SIG-M5 treated with dmso at 0.1 percent for 504 hours (cell line): ENCODE measurements at regions not wholly inside any gene's neighbourhood (a gene's known extent, or its start where the extent isn't known, plus 50 kb on each side); places are given as distances from the start of the nearest gene placed in this dataset.

Experiments used
- DNase-seq: peaks from one replicate; lab custom pipeline; 2025; ENCODE audit not compliant: unreplicated experiment; lab: John Stamatoyannopoulos, UW

DNA sequence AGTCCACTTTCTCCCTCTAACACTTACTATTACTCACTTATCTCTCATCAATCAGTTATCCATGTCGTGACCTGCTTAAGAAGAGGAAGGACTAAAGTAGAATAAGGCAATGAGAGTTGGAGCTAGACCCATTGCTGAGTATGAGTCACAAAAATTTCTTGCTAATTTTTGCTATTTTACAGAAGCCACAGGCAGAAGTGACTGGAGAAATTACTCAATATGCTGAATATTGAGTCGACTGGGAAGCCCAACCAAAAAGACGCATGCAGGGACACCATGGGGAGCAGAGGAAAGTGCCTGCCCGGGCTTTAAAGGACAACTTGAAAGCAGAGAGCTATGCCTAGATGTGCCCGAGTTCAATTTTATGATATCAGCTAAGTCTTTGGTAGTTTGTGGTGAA is 115.4 kb upstream of the FOXG1 start:
- DNase-seq = no peak

DNA sequence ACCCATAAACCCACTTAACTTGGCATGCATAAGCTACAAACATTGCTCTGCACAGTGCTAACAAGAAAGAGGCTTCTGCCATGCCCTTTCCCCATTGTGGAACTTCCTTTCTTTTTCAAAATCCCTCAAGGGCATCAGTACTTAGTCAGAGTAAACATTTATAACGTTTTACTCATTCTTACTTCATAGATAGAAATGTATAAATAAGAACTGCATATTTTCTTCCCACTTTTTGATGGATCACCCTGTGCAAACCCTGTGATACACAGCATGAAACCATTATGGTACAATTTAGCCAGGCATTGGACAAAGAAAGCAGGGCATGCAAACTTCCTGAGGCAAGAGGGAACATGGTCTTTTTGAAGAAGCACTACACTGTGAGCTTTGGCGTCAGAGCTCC is 113.8 kb upstream of the FOXG1 start:
- no peak for DNase-seq

DNA sequence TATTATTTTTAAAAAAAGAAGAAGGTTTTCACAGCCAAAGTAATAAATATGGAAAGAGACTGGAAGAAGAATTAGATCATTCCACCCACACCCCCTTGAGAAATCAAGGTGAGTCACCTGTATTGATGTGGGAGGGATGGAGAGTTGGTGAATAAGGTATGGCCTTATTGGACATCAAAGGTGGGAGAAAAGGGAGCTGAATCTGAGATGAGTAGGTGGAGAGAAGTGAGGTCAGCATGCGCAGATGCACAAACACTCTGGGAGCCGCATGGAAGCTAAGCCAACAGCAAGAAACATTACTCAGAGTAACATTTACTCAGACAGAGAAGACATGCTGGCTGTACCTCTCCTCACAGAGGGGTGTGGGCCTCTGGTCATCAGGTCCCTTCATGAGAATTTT is 113.1 kb upstream of the FOXG1 start:
- DNase-seq = no peak

DNA sequence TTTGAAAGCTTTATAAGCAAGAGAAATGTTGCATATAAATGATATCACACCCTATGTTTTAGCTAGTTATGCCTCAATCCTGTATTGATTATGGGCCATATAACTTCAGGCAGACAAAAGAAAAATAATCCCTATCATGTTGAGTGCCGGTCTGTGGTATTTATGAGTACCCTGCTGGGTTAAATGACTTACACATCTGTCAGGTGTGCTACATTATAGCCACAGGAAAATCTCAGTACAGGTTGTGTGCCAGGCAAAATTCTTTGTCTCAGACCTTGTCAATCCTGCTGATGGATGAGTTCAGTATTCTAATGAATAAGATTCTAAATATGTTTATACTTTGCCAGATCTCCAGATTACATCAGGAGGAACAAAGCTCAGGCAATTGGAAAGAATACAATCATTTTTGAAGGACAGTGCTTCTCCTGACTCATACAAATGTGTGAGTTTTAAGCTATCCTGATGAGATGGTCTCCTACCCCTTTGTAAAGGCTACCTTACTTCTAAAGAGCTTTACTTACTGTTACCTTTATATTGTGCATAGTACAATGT is 109.8 kb upstream of the FOXG1 start:
- DNase-seq = no peak

DNA sequence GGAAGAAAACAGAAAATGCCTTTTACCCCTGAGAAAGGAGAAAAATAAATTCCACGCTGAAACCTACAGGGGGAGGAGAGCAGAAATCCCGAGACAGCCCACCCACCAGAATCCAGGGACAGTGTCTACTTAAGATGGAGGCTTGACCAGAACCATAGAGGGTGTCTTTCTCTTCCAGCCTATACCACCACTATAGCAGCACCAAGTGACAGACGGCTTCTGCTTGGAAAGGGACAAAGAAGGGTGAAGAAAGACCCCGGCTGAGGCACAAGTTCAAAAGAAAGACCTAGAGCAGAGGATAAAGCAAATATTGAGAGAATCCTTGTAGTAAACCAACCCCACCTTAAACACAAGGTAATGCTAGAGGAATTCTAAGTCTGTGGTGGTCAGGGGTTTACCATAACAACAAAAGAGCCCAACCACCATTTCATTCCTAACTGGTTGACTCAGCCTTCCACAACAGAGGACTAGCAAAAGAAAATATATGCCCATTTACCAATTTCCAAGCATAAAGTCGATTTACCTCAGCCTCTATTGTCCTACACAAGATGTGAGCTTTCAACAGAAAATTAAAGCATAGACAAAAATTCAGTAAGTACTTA is 105.3 kb upstream of the FOXG1 start:
- DNase-seq = no peak

DNA sequence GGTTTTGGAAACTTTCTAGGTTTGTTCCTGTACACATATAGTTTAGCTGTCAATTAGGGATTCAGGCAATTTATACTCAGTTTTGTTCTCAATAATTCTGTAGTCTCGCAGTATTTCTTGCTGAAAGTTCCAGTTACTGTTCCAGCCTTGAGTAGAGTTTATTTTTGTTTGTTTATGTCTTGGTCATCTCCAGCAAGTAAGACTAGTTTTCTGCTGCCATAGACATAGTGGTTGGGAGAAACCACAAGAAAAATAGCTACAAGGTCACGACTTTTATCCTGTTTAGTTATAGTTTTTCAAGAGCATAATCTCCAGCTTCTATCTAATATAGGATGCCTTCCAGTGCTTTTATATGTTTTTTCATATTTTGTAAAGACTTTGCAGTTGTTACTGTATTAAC is 99.6 kb upstream of the FOXG1 start:
- no peak for DNase-seq

DNA sequence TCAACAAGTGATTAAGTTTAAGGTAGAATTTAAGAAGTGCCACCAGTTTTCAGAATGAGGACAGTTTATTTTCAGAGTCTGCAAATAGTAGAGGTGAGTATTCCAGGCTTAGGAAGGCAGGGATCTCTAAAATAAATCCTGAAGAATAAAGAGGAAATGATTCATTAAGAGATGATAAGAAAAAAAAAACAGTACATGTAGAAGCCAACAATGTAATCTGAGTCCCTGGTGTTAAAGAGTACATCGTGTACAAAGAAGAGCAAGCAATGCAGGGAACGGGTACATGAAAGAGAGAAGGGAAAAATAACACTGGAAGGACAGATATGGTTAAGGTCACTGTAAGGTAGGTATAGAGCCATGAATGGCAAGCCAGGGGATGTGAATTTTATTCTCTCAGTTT is 95.2 kb upstream of the FOXG1 start:
- DNase-seq = no peak

DNA sequence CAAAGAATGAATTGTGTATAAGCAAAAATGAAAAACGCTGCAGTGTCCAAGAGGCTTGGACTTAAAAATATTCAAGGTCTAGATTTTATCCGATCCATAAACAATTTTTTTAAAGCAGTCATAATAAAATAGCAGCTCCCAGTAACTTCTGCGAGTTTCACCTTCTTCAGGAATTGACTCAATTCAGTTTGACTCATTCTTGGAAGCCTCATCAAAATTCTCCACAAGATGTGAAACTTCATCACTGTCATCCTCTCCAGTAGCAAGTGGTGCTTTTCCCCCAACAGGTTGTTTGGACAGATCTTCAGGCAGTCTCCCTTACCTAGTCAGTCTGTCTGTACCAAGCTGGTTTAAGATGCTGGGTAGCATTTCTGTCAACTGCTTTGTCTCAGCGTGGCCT is 93.5 kb upstream of the FOXG1 start:
- DNase-seq = no peak

DNA sequence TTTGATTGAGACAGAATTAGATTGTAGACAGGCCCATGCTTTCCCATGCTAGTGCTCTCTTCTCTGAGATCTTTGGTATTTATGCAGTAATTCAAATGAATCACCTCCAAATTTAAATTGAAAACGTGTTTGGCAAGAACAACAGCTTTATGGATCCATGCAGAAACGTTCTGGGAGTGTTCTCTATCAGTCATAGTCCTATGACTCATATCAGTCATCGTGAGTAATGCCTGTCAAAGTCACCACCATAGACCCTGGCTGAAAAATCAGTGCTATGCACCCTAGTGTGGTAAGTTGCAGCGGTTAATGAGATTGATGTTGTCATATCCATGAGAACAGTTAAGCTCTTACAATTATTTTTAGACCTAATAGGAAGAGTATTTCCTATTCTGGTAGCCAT is 90.1 kb upstream of the FOXG1 start:
- DNase-seq = no peak

DNA sequence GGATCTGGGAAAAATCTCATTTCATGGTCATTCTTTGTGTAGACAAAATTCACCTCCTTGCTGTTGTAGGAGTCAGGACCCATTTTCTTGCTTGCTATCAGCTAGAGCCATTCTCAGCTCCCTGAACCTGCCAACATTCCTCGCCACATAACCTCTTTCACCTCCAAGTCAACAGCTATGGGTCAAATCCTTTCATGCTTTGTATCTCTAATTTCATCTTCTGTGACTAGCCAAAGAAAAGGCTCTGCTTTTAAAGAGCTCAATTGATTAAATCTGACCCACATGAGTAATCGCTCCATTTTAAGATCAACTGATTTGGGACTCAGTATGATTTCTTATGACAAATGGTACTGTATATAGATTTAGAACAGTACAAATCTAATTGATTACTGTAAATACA is 89.2 kb upstream of the FOXG1 start:
- DNase-seq = no peak

DNA sequence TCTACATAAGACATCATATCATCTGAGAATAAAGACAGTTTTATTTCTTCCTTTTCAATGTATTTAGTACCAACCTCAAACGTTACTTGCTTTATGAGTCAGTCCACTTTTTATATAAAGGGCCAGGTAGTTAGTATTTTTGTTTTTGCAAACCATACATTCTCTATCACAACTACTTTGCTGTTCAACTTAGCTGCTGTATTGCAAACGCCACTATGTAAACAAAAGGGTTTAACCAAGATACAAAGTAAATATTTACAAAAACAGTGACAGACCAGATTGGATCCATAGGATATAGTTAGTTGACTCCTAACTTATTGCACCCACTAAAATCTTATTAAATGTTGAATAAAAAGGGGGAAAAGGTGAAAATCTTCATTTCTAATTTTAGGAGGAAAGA is 87.7 kb upstream of the FOXG1 start:
- no peak for DNase-seq

DNA sequence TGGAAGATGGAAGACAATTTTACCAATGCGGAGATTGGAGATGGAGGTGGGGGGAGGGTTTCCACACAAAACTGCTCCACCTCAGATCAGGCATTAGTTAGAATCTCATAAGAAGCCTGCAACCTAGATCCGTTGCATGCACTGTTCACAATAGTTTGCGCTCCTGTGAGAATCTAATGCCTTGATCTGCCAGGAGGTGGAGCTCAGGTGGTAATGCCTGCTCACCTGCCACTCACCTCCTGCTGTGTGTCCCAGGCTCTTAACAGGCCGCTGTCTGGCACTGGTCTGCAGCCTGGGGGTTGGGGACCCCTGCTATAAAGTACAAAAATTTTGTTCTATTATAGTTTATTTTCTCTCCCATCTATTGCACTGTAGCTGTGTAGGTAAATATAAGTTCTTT is 84.9 kb upstream of the FOXG1 start:
- DNase-seq = no peak

DNA sequence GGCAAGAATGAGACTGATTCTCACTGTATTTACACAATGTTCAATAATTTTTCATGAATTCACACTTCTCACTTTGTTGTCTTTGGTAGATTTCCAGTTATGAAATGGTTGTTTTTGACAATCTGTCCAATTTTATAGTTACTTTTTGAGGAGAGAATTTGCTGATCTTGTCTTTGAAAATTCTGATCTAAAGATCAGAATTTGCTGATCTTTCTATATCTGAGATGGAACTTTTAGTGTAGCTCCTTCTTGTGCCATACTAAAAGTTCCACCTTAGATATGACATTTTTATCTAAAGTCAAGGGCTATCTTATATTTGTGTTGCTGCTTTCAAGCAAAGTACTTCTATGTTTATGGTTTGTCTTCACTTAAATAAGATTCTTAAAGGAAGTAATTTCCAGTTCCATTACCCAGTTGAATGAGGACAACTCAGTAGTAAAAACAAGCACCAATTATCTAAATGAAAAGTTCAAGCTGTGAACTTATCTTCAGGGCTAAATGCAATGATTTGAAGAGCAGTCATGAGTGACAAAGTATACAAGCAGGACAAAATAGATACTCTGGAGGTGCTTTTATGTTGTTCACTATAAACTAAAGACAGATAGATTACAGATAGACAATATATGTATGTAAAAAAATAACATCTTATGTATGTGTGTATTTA is 76.4 kb upstream of the FOXG1 start:
- no peak for DNase-seq

DNA sequence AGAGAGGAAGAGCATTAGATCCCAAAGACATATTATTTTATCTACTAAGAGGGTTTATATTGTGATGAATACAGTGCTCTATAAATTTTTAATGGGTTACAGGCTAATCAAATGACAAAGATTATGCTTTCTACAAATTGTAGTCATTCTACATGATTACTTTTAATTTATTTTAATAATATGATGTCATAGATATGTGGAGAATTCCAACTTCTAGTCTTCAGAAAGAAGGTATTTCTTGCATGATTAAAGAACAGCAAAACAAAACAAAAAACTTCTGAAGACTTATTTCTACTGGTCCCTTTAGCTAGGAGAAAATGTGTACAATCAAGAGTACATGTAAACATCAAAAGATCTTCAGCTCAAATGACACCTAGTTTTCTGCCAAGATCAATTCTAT is 71.5 kb upstream of the FOXG1 start:
- no peak for DNase-seq

DNA sequence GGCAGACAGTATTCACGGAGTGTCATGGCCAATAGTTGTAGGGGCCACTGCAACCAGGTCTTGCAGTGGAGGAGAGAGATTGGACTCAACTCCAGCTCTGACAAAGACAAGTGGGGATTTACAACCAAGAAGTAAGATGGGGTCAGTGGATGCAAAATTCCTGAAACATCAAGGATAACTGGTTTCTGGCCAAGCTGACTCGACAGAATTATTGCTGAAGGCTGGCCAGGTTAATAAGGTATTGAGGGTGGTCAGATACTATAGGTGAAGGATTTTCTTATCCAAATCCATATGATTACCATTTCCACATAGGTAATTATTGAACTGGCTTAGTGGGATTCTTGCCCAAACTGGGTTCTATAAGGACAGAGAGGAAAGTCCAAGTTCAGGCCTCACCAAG is 64.9 kb upstream of the FOXG1 start:
- no peak for DNase-seq

DNA sequence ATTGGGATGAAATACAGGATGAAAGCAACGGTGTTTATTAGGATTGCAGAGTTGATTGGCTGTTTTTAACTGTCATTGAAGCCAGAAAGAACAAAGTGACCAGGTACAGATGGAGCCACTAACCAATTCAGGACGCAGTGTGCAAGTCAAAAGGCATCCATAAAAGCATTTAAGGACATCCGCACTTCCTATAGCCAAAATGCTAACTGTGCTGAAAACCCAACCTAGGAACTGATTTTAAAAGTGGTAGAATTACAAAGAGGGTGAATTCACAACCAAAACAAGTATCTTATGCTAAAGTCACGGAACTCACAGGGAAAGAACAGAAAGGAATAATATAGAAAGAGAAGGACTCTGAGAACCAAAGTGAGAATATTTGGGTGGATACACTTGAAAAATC is 63.1 kb upstream of the FOXG1 start:
- no peak for DNase-seq

DNA sequence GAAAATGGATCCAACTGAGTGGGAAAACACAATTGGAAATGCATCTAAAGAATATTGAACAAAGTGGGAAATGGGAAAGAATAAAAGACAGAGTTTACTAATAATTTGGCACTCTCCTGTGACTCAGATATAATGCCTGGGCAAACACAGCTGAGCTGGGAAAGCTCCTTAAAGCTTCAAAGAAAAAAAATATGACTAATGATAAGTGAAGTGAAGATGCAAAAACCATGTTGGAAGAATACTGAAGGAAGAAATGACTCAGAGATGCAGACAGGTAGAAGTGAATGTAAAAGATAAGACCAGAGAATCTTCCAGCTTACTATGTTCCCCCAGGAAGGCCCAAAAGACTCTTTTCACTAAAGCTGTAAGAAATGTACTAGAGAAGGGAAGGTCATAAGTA is 62.4 kb upstream of the FOXG1 start:
- DNase-seq = no peak

DNA sequence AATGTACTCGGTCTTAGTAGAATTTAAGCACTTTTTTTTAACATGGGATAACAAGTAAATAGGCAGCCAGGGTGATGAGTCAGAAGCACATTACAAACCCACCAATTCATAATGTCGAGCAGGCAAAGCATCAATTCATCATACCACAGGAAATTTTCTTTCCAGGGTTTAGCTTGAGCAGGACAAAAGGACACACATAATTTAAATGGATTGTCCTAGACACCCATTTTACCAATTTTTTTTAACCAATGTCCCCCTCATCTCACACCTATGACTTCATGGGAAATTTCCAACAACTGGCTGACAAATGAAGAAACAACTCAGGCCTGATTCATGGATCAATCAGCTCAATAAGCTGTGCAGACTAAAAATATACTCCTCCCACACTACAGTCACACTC is 58.8 kb upstream of the FOXG1 start:
- no peak for DNase-seq

DNA sequence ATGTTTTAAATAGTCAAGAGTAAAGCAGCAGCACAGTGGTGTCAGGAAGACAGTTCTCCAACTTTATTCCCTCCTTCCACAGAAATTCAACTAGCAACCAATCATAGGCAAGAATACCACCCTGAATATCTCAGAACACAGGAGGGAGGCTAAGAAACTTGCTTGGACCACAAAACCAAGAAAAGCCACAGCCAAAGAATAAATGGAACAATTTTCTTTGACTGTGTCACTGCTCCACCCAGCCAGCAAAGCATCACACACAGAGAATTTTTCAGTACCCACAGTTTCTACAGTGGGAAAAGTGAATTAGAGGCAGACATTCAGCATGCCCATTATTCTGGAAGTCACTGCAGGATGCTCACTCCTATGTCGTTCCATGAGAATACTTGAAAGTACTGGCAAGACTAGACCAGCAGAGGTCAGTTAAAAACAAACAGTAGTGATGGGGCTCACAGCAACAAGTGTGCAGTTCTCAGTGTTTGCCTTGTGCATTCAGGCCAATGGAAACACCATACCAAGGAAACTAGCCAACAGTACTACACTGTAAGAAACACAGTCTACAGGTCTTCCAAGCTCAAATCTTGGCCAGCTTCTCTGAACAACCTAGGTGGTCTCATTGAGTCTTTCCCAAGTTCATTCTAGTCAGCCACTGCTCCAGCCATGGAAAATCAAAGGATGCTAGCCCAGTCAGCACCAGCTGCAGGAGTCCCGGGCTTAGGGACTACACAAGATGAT is 56.8 kb upstream of the FOXG1 start:
- no peak for DNase-seq
